Adrenal gland (tissue), 9 donors: ENCODE measurements at regions not wholly inside any gene's neighbourhood (a gene's known extent, or its start where the extent isn't known, plus 50 kb on each side); places are given as distances from the start of the nearest gene placed in this dataset.
A peak's percentile ranks its signal among the peaks of the same experiment; 100 is the strongest.

Source experiments
- DNase-seq, 7 donors: peaks; one replicate each; pipeline ENCODE4 v3.0.0-alpha.2; 2019 to 2020
- H3K27ac ChIP-seq, 5 donors: fragments of 200-600 bp; sonication (generic) in 4 of 5; 1 replicate in 3 of 5; 2 replicates in 2 of 5; pipeline versions ENCODE4 v1.5.1 to v1.8.0; 2016 to 2020; ENCODE audit warnings: mild to moderate bottlenecking in 1 of 5
- H3K27me3 ChIP-seq: fragments of 200-600 bp; 2 replicates; pipeline ENCODE4 v1.8.0; 2021
- H3K36me3 ChIP-seq, 2 donors: fragments of 200-600 bp; replicated peaks in 1 of 2; 1 replicate in 1 of 2; 2 replicates in 1 of 2; pipeline versions ENCODE4 v1.5.1 to v1.8.0; 2018 to 2022
- H3K4me1 ChIP-seq, 2 donors: fragments of 200-600 bp; replicated peaks in 1 of 2; 1 replicate in 1 of 2; 2 replicates in 1 of 2; pipeline versions ENCODE4 v1.5.1 to v1.8.0; 2018 to 2021
- H3K4me3 ChIP-seq, 4 donors: fragments of 200-600 bp; sonication (generic) in 3 of 4; one replicate each; pipeline ENCODE4 v1.5.1; 2016 to 2018
- H3K9me3 ChIP-seq, 3 donors: fragments of 200-600 bp; sonication (generic) in 1 of 3; replicated peaks in 1 of 3; 1 replicate in 2 of 3; 2 replicates in 1 of 3; pipeline versions ENCODE4 v1.5.1 to v1.8.0; 2016 to 2021
- POLR2A ChIP-seq, 2 donors: fragments of 450-650 bp; IDR thresholded peaks; one replicate each; pipeline ENCODE4 v1.6.1; 2017; ENCODE audit warnings: antibody characterized with exemption in 2 of 2, mild to moderate bottlenecking in 2 of 2, moderate library complexity in 1 of 2
- WGBS, 4 donors: extraction: QIAGEN DNeasy Blood & Tissue Kit in 2 of 4; methylation state at CpG; one replicate each; pipeline versions ENCODE4 v1.1.5 to v1.1.7; 2013 to 2017; 5-methylcytosine and 5-hydroxymethylcytosine counted together
- intact Hi-C, 2 donors: fragments of 100-400 bp; cut with DNase I; formaldehyde crosslinking; loops; one replicate each; pipeline versions ENCODE4 v1.14.1 to v1.15.0; 2022 to 2023
- TF ChIP-seq, protein P1 (sequence below), 6 experiments: fragments of 450-650 bp in 4 of 6; fragments of 200-600 bp in 2 of 6; sonication (generic) in 1 of 6; IDR thresholded peaks; 1 replicate in 5 of 6; 2 replicates in 1 of 6; pipeline versions ENCODE4 v1.5.1 to v1.8.0; 2016 to 2021; ENCODE audit warnings: antibody characterized with exemption in 6 of 6, mild to moderate bottlenecking in 2 of 6, moderate library complexity in 1 of 6
- donor health status: healthy with polysubstance abuse.
- donor health status: Bipolar disorder and iron deficiency.
- donor health status: DM: yes; HTN: yes; CAD: no.
- donor health status: DM: no; HTN: no; CAD: no.
- donor health status: DM: no; HTN: no; CAD: no.

DNA sequence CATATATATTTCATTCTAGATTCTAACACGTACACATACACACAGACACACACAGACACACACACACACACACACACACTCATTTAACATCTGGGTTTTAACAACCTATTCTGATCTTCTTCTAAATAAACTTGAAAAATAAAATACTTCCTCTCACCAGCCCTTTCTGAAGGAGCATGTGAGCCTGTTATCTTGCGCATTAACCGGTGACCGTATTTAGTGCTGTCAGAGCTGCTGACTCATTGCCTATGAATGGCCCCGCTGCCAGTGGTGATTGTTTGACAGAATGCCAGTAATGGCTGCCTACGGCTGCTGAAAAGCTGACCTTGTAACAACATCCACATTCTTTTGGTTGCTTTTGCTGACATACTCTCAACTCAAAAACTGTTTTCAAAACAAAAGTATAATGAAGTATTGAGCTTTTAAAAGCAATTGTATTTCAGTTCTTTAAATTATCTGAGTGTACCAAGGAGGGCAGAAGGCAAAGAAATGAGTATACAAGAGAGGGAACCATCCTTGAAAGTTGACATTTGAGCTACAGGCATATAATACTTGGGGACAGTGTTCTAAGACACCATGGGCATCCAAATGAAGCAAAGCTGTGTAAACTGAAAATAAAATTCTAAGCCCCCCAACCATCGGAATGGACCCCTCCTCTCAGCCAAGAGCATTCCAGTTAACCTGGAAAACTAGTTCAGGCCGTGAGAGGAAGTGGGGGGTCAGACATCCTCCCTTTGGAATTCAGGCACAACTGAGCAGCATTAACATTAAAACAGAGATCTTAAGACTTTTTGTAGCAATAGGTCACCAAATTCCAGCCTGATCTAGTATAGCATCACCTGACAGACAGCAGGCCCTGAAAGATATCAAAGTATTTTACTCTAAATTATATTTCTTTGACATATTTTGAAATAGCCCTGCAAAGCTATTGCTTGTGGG is 50.2 kb upstream of the DTNA start:
- TF ChIP-seq, protein P1, sequence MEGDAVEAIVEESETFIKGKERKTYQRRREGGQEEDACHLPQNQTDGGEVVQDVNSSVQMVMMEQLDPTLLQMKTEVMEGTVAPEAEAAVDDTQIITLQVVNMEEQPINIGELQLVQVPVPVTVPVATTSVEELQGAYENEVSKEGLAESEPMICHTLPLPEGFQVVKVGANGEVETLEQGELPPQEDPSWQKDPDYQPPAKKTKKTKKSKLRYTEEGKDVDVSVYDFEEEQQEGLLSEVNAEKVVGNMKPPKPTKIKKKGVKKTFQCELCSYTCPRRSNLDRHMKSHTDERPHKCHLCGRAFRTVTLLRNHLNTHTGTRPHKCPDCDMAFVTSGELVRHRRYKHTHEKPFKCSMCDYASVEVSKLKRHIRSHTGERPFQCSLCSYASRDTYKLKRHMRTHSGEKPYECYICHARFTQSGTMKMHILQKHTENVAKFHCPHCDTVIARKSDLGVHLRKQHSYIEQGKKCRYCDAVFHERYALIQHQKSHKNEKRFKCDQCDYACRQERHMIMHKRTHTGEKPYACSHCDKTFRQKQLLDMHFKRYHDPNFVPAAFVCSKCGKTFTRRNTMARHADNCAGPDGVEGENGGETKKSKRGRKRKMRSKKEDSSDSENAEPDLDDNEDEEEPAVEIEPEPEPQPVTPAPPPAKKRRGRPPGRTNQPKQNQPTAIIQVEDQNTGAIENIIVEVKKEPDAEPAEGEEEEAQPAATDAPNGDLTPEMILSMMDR (IDR thresholded peaks at IDR 0.05): no peak
- TF ChIP-seq POLR2A (IDR thresholded peaks at IDR 0.05): peak in 1 of 2 donors; percentile 50
- no peaks in the 10 kb centered on the region for H3K27me3 ChIP-seq
- DNase-seq: peak; percentile 91 to 98 (median 96)

More for the DNA sequence above, 50.2 kb upstream of the DTNA start:
- Histone ChIP-seq H3K36me3 (no peaks in the 10 kb centered on the region), H3K4me3 (no peak overlapping the region), H3K9me3 (no peaks in the 10 kb centered on the region), H3K27ac (peak overlapping the region in 4 of 5 donors; percentile 70 to 87 (median 82)), H3K4me1 (peaks cover 17 to 27% of the 10 kb centered on the region in 2 donors)
- intact Hi-C loops: loop anchor here in 1 of 2 donors (10.0 kb wide), 1 partner anchor 115 kb away; no protein-coding TSS in a partner anchor
- WGBS, 4 donors: 13 to 18% (median 15%) methylated on average over 8 of the region's 8 CpGs
